ENCODE measurements at regions not wholly inside any gene's neighbourhood (a gene's known extent, or its start where the extent isn't known, plus 50 kb on each side); places are given as distances from the start of the nearest gene placed in this dataset.

DNA sequence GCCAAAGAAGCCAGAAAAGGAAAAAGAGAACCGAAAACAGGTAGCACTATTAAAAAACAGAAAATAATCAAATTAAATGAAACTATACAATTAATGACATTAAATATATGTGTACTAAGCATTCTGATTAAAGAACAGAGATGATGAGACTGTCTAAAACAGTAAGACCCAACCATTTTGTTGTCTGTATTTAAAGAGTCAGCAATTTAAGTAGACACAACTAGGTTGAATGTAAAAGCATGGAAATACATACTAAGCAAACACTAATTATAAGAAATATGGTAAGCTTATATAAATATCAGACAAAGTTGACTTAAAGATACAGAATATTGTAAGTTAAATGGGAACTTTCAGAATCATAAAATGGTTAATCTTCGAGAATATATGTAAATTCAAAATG is 774.6 kb upstream of the RAG2 start:
- no peaks in the 10 kb centered on the region for H3K4me1 ChIP-seq
- 88 to 93% methylated on average over 2 of the region's 2 CpGs for WGBS, 2 donors
- DNase-seq = no peak
- H3K9me3 ChIP-seq = no peaks in the 10 kb centered on the region
- no peak overlapping the region for H3K4me3 ChIP-seq (replicated peaks in 1 of 3)
- no peak overlapping the region for H3K27ac ChIP-seq
- no peaks in the 10 kb centered on the region for H3K36me3 ChIP-seq
- TF ChIP-seq, protein P1, sequence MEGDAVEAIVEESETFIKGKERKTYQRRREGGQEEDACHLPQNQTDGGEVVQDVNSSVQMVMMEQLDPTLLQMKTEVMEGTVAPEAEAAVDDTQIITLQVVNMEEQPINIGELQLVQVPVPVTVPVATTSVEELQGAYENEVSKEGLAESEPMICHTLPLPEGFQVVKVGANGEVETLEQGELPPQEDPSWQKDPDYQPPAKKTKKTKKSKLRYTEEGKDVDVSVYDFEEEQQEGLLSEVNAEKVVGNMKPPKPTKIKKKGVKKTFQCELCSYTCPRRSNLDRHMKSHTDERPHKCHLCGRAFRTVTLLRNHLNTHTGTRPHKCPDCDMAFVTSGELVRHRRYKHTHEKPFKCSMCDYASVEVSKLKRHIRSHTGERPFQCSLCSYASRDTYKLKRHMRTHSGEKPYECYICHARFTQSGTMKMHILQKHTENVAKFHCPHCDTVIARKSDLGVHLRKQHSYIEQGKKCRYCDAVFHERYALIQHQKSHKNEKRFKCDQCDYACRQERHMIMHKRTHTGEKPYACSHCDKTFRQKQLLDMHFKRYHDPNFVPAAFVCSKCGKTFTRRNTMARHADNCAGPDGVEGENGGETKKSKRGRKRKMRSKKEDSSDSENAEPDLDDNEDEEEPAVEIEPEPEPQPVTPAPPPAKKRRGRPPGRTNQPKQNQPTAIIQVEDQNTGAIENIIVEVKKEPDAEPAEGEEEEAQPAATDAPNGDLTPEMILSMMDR (IDR thresholded peaks at IDR 0.05) = no peak
- TF ChIP-seq POLR2A (IDR thresholded peaks at IDR 0.05) = no peak
- no peaks in the 10 kb centered on the region for H3K27me3 ChIP-seq
- intact Hi-C loops (cut with DNase I) = no loop called here

DNA sequence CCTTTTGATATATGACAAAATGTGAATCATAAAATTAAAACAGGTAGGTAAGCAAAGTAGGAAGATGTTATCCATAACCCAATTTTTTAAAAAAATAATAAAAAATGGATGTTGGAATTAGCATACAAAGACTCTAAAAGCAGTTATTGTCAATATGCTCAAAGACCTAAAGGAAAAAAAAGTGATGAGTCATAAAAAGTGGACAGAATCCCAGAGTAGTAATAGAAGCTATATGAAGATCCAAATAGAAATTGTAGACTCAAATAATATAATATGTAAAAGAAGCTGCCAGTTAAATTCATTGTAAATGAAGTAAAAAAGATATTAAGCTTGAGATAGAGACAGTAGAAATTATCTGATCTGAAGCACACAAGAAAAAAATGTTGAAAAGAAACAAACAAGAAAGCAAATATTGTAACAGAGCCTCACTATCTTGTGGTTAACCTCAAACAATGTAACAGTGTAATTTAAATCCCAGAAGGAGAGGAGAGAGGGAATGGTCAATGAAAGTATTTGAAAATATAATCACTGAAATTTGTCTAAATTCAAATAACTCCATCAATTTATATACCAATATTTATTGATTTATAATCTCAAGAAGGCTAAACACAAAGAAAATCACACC is 773.4 kb upstream of the RAG2 start:
- Histone ChIP-seq H3K27me3 (no peaks in the 10 kb centered on the region), H3K9me3 (no peaks in the 10 kb centered on the region), H3K4me3 (replicated peaks in 1 of 3) (no peak overlapping the region), H3K36me3 (no peaks in the 10 kb centered on the region), H3K4me1 (no peaks in the 10 kb centered on the region), H3K27ac (no peak overlapping the region)
- no peak for DNase-seq
- intact Hi-C loops (cut with DNase I) = no loop called here
- TF ChIP-seq POLR2A (IDR thresholded peaks at IDR 0.05) = no peak
- TF ChIP-seq, protein P1 (IDR thresholded peaks at IDR 0.05) = no peak

DNA sequence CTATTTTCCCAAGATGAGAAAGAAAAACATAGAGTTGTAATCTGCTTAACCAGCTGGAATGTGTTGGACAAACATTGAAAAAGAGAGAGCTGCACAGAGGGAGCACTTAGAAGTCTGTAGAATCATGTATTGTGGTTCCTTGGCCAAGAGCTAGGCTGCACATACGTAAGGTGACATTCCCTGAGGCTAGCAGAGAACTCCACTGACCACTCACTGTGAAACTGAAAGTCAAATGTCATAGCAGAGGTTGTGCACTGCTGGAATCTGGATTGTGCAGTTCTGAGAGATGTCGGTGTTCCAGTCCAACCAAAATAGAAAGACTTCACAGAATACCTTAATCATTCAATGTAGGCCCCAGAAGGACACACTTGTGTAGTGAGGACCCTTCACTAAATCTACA is 772.8 kb upstream of the RAG2 start:
- H3K36me3 ChIP-seq = no peaks in the 10 kb centered on the region
- no peak overlapping the region for H3K27ac ChIP-seq
- no peak for DNase-seq
- TF ChIP-seq POLR2A (IDR thresholded peaks at IDR 0.05) = no peak
- TF ChIP-seq, protein P1 (IDR thresholded peaks at IDR 0.05) = no peak
- WGBS, 2 donors = 23 to 28% methylated on average over 2 of the region's 2 CpGs
- no peaks in the 10 kb centered on the region for H3K9me3 ChIP-seq
- no peaks in the 10 kb centered on the region for H3K4me1 ChIP-seq
- no peak overlapping the region for H3K4me3 ChIP-seq (replicated peaks in 1 of 3)
- H3K27me3 ChIP-seq = no peaks in the 10 kb centered on the region
- intact Hi-C loops (cut with DNase I) = no loop called here

DNA sequence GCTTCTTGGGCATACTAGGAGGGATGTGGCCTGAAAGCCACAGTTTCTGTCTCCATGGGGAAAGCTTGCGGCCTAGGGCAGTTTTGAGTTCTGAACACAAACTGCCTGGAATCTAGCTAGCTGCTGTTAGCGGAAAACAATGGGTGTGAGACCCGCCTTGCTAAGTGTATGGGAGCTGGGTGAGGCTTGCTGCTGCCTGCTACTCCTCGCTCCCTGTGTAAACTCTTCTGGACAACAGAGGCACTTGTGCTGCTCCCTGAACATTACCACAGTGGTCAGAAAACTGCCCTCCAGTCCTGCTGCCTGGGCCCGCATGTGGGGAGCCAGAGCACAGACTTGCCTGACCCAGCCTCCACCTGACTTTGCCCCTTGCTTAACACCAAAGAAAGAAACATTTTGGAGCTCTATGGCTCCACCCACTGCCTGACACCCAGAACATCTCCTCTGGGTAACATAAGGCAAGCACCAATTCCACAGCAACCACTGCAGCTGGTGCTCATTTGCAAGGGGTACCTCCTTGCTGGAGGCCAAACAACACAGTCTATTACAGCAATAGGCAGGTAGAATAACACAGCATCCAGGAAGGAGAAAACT is 766.3 kb upstream of the RAG2 start:
- Histone ChIP-seq H3K4me1 (no peaks in the 10 kb centered on the region), H3K9me3 (no peaks in the 10 kb centered on the region), H3K36me3 (no peaks in the 10 kb centered on the region), H3K27ac (no peak overlapping the region), H3K27me3 (no peaks in the 10 kb centered on the region), H3K4me3 (replicated peaks in 1 of 3) (no peak overlapping the region)
- no peak for TF ChIP-seq POLR2A (IDR thresholded peaks at IDR 0.05)
- TF ChIP-seq, protein P1 (IDR thresholded peaks at IDR 0.05) = no peak
- DNase-seq = no peak
- intact Hi-C loops (cut with DNase I) = no loop called here
- 81 to 100% methylated on average over 3 to 5 of the region's 5 CpGs for WGBS, 2 donors

DNA sequence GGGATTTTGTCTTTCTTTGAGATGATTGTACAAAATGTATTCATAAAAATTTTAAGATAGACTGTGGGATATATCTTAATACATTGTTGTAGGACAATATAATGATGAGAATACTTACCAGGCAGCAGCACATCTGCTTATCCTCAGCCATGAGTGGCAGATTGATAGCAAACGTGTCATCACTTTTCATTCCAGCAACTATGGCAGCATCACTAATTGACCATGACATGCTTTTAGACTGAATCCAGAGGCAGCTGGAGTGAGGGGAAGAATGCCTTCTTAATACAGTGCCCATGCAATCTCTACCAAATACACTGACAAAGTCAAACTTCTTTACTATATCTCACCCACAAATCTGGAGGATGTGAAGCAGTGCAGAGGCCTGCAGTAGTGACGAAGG is 755.2 kb upstream of the RAG2 start:
- no peaks in the 10 kb centered on the region for H3K27me3 ChIP-seq
- intact Hi-C loops (cut with DNase I) = no loop called here
- H3K9me3 ChIP-seq = no peaks in the 10 kb centered on the region
- no peaks in the 10 kb centered on the region for H3K4me1 ChIP-seq
- WGBS, 2 donors = 69 to 74% methylated on average over 2 of the region's 2 CpGs
- no peak overlapping the region for H3K27ac ChIP-seq
- TF ChIP-seq, protein P1 (IDR thresholded peaks at IDR 0.05) = no peak
- TF ChIP-seq POLR2A (IDR thresholded peaks at IDR 0.05) = no peak
- no peak overlapping the region for H3K4me3 ChIP-seq (replicated peaks in 1 of 3)
- no peak for DNase-seq
- no peaks in the 10 kb centered on the region for H3K36me3 ChIP-seq
